ENCODE measurements at regions not wholly inside any gene's neighbourhood (a gene's known extent, or its start where the extent isn't known, plus 50 kb on each side); places are given as distances from the start of the nearest gene placed in this dataset.

GRCh38 chr3:88954853-88955252, 152.6 kb upstream of the EPHA3 start:
- Mint-ChIP-seq H3K4me1 (ENCODE audit: low read depth) (peaks cover 2% of the 10 kb centered on the region), H3K4me3 (ENCODE audit: low read depth) (no peak overlapping the region)

GRCh38 chr3:88955274-88955673, 152.1 kb upstream of the EPHA3 start:
- Mint-ChIP-seq H3K4me1 (ENCODE audit: low read depth) (peaks cover 2% of the 10 kb centered on the region), H3K4me3 (ENCODE audit: low read depth) (no peak overlapping the region), H3K9me3 (ENCODE audit: low read depth) (no peaks in the 10 kb centered on the region), H3K27ac (no peak overlapping the region), H3K27me3 (no peaks in the 10 kb centered on the region), H3K36me3 (ENCODE audit: insufficient read depth) (no peaks in the 10 kb centered on the region)
- no peak for TF ChIP-seq CTCF (IDR thresholded peaks at IDR 0.05; ENCODE audit: unreplicated experiment)
- DNase-seq (ENCODE audit: low spot score, unreplicated experiment) = no peak

More at GRCh38 chr3:88954853-88955252, 152.6 kb upstream of the EPHA3 start:
- Mint-ChIP-seq H3K36me3 (ENCODE audit: insufficient read depth) (no peaks in the 10 kb centered on the region), H3K27ac (no peak overlapping the region), H3K9me3 (ENCODE audit: low read depth) (no peaks in the 10 kb centered on the region), H3K27me3 (no peaks in the 10 kb centered on the region)
- DNase-seq (ENCODE audit: low spot score, unreplicated experiment) = no peak
- TF ChIP-seq CTCF (IDR thresholded peaks at IDR 0.05; ENCODE audit: unreplicated experiment) = no peak

- H3K27me3 Mint-ChIP-seq = no peaks in the 10 kb centered on the region
Observed at GRCh38 chr3:88957711-88958439, 149.5 kb upstream of the EPHA3 start.

GRCh38 chr3:88960019-88960418, 147.4 kb upstream of the EPHA3 start:
- TF ChIP-seq CTCF (IDR thresholded peaks at IDR 0.05; ENCODE audit: unreplicated experiment) = no peak
- Mint-ChIP-seq H3K4me3 (ENCODE audit: low read depth) (no peak overlapping the region), H3K27me3 (no peaks in the 10 kb centered on the region), H3K36me3 (ENCODE audit: insufficient read depth) (no peaks in the 10 kb centered on the region), H3K4me1 (ENCODE audit: low read depth) (peaks cover 2% of the 10 kb centered on the region), H3K27ac (no peak overlapping the region), H3K9me3 (ENCODE audit: low read depth) (no peaks in the 10 kb centered on the region)
- DNase-seq (ENCODE audit: low spot score, unreplicated experiment) = no peak

More at GRCh38 chr3:88957711-88958439, 149.5 kb upstream of the EPHA3 start:
- Mint-ChIP-seq H3K36me3 (ENCODE audit: insufficient read depth) (no peaks in the 10 kb centered on the region), H3K9me3 (ENCODE audit: low read depth) (no peaks in the 10 kb centered on the region), H3K4me1 (ENCODE audit: low read depth) (peaks cover 2% of the 10 kb centered on the region), H3K27ac (no peak overlapping the region), H3K4me3 (ENCODE audit: low read depth) (no peak overlapping the region)
- no peak for TF ChIP-seq CTCF (IDR thresholded peaks at IDR 0.05; ENCODE audit: unreplicated experiment)
- no peak for DNase-seq (ENCODE audit: low spot score, unreplicated experiment)

GRCh38 chr3:88963003-88963402, 144.4 kb upstream of the EPHA3 start:
- peaks cover under 1% of the 10 kb centered on the region for H3K4me1 Mint-ChIP-seq (ENCODE audit: low read depth)
- no peaks in the 10 kb centered on the region for H3K9me3 Mint-ChIP-seq (ENCODE audit: low read depth)
- H3K27ac Mint-ChIP-seq = no peak overlapping the region
- H3K36me3 Mint-ChIP-seq (ENCODE audit: insufficient read depth) = no peaks in the 10 kb centered on the region
- H3K27me3 Mint-ChIP-seq = no peaks in the 10 kb centered on the region
- H3K4me3 Mint-ChIP-seq (ENCODE audit: low read depth) = no peak overlapping the region
- DNase-seq (ENCODE audit: low spot score, unreplicated experiment) = no peak
- no peak for TF ChIP-seq CTCF (IDR thresholded peaks at IDR 0.05; ENCODE audit: unreplicated experiment)

All from progenitor cell of endocrine pancreas (in vitro differentiated cells).